Activated T-helper 17 cell treated with anti-CD3 and anti-CD28 coated beads, Interleukin-2, amount 50 U/mL, for 72 hours (primary cell): ENCODE measurements at regions not wholly inside any gene's neighbourhood (a gene's known extent, or its start where the extent isn't known, plus 50 kb on each side); places are given as distances from the start of the nearest gene placed in this dataset.
"Not testable (repeated sequence)": the region's sequence is repeated elsewhere in the genome, so short reads cannot be mapped to it uniquely, and the experiment has no call there.

Experiments used
- ATAC-seq: fragments of 150-1000 bp; cut with Tn5 transposase; replicated peaks from 2 replicates; pipeline ENCODE4 v1.10.0; 2021; ENCODE audit warnings: mild to moderate bottlenecking, moderate library complexity
- H3K27ac Mint-ChIP-seq: one replicate; pipeline ENCODE4 v1.8.0; 2022; ENCODE audit warnings: mixed read lengths
- H3K27me3 Mint-ChIP-seq: one replicate; pipeline ENCODE4 v1.8.0; 2022; ENCODE audit warnings: mixed read lengths
- H3K36me3 Mint-ChIP-seq: one replicate; pipeline ENCODE4 v1.8.0; 2022; ENCODE audit warnings: low read depth, mild to moderate bottlenecking, mixed read lengths
- H3K4me1 Mint-ChIP-seq: one replicate; pipeline ENCODE4 v1.8.0; 2022; ENCODE audit warnings: mixed read lengths
- H3K4me3 Mint-ChIP-seq: one replicate; pipeline ENCODE4 v1.8.0; 2022; ENCODE audit warnings: mild to moderate bottlenecking, mixed read lengths
- H3K9me3 Mint-ChIP-seq: one replicate; pipeline ENCODE4 v1.8.0; 2022; ENCODE audit warnings: mixed read lengths

GRCh38 chr7:153193144-153193595 lies 433.6 kb downstream of the ACTR3B start:
- peaks cover 4% of the 10 kb centered on the region for H3K9me3 Mint-ChIP-seq
- H3K27ac Mint-ChIP-seq, result no peak overlapping the region
- no peaks in the 10 kb centered on the region for H3K36me3 Mint-ChIP-seq
- H3K4me1 Mint-ChIP-seq, result no peaks in the 10 kb centered on the region
- H3K27me3 Mint-ChIP-seq, result no peaks in the 10 kb centered on the region
- no peak for ATAC-seq
- H3K4me3 Mint-ChIP-seq, result no peak overlapping the region

- Mint-ChIP-seq H3K27me3 (no peaks in the 10 kb centered on the region), H3K4me3 (no peak overlapping the region), H3K36me3 (no peaks in the 10 kb centered on the region), H3K9me3 (peaks cover 35% of the 10 kb centered on the region), H3K4me1 (no peaks in the 10 kb centered on the region), H3K27ac (no peak overlapping the region)
- no peak for ATAC-seq
Observed at GRCh38 chr7:153217032-153217431, 457.5 kb downstream of the ACTR3B start.

- no peak for ATAC-seq
- no peaks in the 10 kb centered on the region for H3K27me3 Mint-ChIP-seq
- no peak overlapping the region for H3K4me3 Mint-ChIP-seq
- H3K4me1 Mint-ChIP-seq, result no peaks in the 10 kb centered on the region
- H3K9me3 Mint-ChIP-seq, result peaks cover 28% of the 10 kb centered on the region
- no peaks in the 10 kb centered on the region for H3K36me3 Mint-ChIP-seq
- no peak overlapping the region for H3K27ac Mint-ChIP-seq
Observed at GRCh38 chr7:153224890-153225289, 465.3 kb downstream of the ACTR3B start.

GRCh38 chr7:153245136-153245535 lies 485.6 kb downstream of the ACTR3B start:
- not testable (repeated sequence) for H3K9me3 Mint-ChIP-seq, ATAC-seq, H3K4me1 Mint-ChIP-seq, H3K27ac Mint-ChIP-seq, H3K27me3 Mint-ChIP-seq, H3K4me3 Mint-ChIP-seq, H3K36me3 Mint-ChIP-seq

- no peak overlapping the region for H3K27ac Mint-ChIP-seq
- no peak for ATAC-seq
- no peaks in the 10 kb centered on the region for H3K27me3 Mint-ChIP-seq
- H3K36me3 Mint-ChIP-seq, result no peaks in the 10 kb centered on the region
- no peaks in the 10 kb centered on the region for H3K9me3 Mint-ChIP-seq
- no peak overlapping the region for H3K4me3 Mint-ChIP-seq
- H3K4me1 Mint-ChIP-seq, result no peaks in the 10 kb centered on the region
Observed at GRCh38 chr7:153245809-153246208, 486.3 kb downstream of the ACTR3B start.

GRCh38 chr7:153247926-153248325 lies 488.4 kb downstream of the ACTR3B start:
- ATAC-seq, result no peak
- Mint-ChIP-seq H3K4me3 (no peak overlapping the region), H3K27ac (no peak overlapping the region), H3K9me3 (no peaks in the 10 kb centered on the region), H3K4me1 (no peaks in the 10 kb centered on the region), H3K36me3 (no peaks in the 10 kb centered on the region), H3K27me3 (no peaks in the 10 kb centered on the region)

GRCh38 chr7:153258686-153259085 lies 499.1 kb downstream of the ACTR3B start:
- Mint-ChIP-seq H3K4me3 (no peak overlapping the region), H3K27ac (no peak overlapping the region), H3K27me3 (no peaks in the 10 kb centered on the region), H3K36me3 (no peaks in the 10 kb centered on the region), H3K4me1 (no peaks in the 10 kb centered on the region), H3K9me3 (no peaks in the 10 kb centered on the region)
- no peak for ATAC-seq

GRCh38 chr7:153276394-153276793 lies 516.8 kb downstream of the ACTR3B start:
- no peaks in the 10 kb centered on the region for H3K36me3 Mint-ChIP-seq
- H3K9me3 Mint-ChIP-seq, result peaks cover 16% of the 10 kb centered on the region
- no peaks in the 10 kb centered on the region for H3K27me3 Mint-ChIP-seq
- no peak overlapping the region for H3K4me3 Mint-ChIP-seq
- no peak overlapping the region for H3K27ac Mint-ChIP-seq
- no peak for ATAC-seq
- no peaks in the 10 kb centered on the region for H3K4me1 Mint-ChIP-seq

- no peak for ATAC-seq
- Mint-ChIP-seq H3K9me3 (peaks cover 3% of the 10 kb centered on the region), H3K4me1 (no peaks in the 10 kb centered on the region), H3K27me3 (peaks cover 4% of the 10 kb centered on the region), H3K4me3 (no peak overlapping the region), H3K36me3 (no peaks in the 10 kb centered on the region), H3K27ac (no peak overlapping the region)
Observed at GRCh38 chr7:153286763-153287162, 527.2 kb downstream of the ACTR3B start.

- no peak overlapping the region for H3K27ac Mint-ChIP-seq
- H3K4me3 Mint-ChIP-seq, result no peak overlapping the region
- peaks cover 8% of the 10 kb centered on the region for H3K9me3 Mint-ChIP-seq
- no peaks in the 10 kb centered on the region for H3K36me3 Mint-ChIP-seq
- H3K4me1 Mint-ChIP-seq, result no peaks in the 10 kb centered on the region
- ATAC-seq, result no peak
- peaks cover 4% of the 10 kb centered on the region for H3K27me3 Mint-ChIP-seq
Observed at GRCh38 chr7:153290066-153290465, 530.5 kb downstream of the ACTR3B start.

GRCh38 chr7:153297141-153297540 lies 537.6 kb downstream of the ACTR3B start:
- Mint-ChIP-seq H3K9me3 (peaks cover 12% of the 10 kb centered on the region), H3K36me3 (no peaks in the 10 kb centered on the region), H3K4me3 (no peak overlapping the region), H3K4me1 (no peaks in the 10 kb centered on the region), H3K27ac (no peak overlapping the region), H3K27me3 (no peaks in the 10 kb centered on the region)
- no peak for ATAC-seq

- ATAC-seq, result no peak
- H3K4me3 Mint-ChIP-seq, result no peak overlapping the region
- H3K27ac Mint-ChIP-seq, result no peak overlapping the region
- peaks cover 22% of the 10 kb centered on the region for H3K9me3 Mint-ChIP-seq
- no peaks in the 10 kb centered on the region for H3K4me1 Mint-ChIP-seq
- H3K27me3 Mint-ChIP-seq, result no peaks in the 10 kb centered on the region
- no peaks in the 10 kb centered on the region for H3K36me3 Mint-ChIP-seq
Observed at GRCh38 chr7:153301936-153302335, 542.4 kb downstream of the ACTR3B start.

GRCh38 chr7:153320005-153320404 lies 560.5 kb downstream of the ACTR3B start:
- Mint-ChIP-seq H3K36me3 (no peaks in the 10 kb centered on the region), H3K4me1 (no peaks in the 10 kb centered on the region), H3K27me3 (no peaks in the 10 kb centered on the region), H3K4me3 (no peak overlapping the region), H3K27ac (no peak overlapping the region), H3K9me3 (peaks cover 12% of the 10 kb centered on the region)
- no peak for ATAC-seq

GRCh38 chr7:153320681-153321080 lies 561.1 kb downstream of the ACTR3B start:
- Mint-ChIP-seq H3K27me3 (no peaks in the 10 kb centered on the region), H3K27ac (no peak overlapping the region), H3K4me1 (no peaks in the 10 kb centered on the region), H3K4me3 (no peak overlapping the region), H3K36me3 (no peaks in the 10 kb centered on the region), H3K9me3 (peaks cover 12% of the 10 kb centered on the region)
- ATAC-seq, result no peak

- no peaks in the 10 kb centered on the region for H3K36me3 Mint-ChIP-seq
- no peak overlapping the region for H3K27ac Mint-ChIP-seq
- H3K9me3 Mint-ChIP-seq, result peaks cover 16% of the 10 kb centered on the region
- H3K4me3 Mint-ChIP-seq, result no peak overlapping the region
- H3K4me1 Mint-ChIP-seq, result no peaks in the 10 kb centered on the region
- H3K27me3 Mint-ChIP-seq, result no peaks in the 10 kb centered on the region
- ATAC-seq, result no peak
Observed at GRCh38 chr7:153322991-153323390, 563.4 kb downstream of the ACTR3B start.

- no peak overlapping the region for H3K4me3 Mint-ChIP-seq
Observed at GRCh38 chr7:153324094-153324493, 564.5 kb downstream of the ACTR3B start.

More at GRCh38 chr7:153324094-153324493, 564.5 kb downstream of the ACTR3B start:
- Mint-ChIP-seq H3K36me3 (no peaks in the 10 kb centered on the region), H3K27me3 (no peaks in the 10 kb centered on the region), H3K9me3 (peaks cover 16% of the 10 kb centered on the region), H3K27ac (no peak overlapping the region), H3K4me1 (no peaks in the 10 kb centered on the region)
- ATAC-seq, result no peak
